SU-DHL-6 (cell line): ENCODE measurements at regions not wholly inside any gene's neighbourhood (a gene's known extent, or its start where the extent isn't known, plus 50 kb on each side); places are given as distances from the start of the nearest gene placed in this dataset.

Experiments
- EZH2phosphoT487 ChIP-seq: fragments of 200-600 bp; sonication (generic), shearing (Covaris generic); conservative IDR thresholded peaks from 2 replicates; pipeline ENCODE4 v1.6.1; 2018; ENCODE audit warnings: mild to moderate bottlenecking, antibody characterized with exemption, low read length, moderate library complexity, mixed read lengths
- TF ChIP-seq, protein P1 (sequence below): fragments of 200-600 bp; sonication (generic); IDR thresholded peaks from one replicate; pipeline ENCODE4 v1.5.1; 2017; ENCODE audit warnings: antibody characterized with exemption, mild to moderate bottlenecking, low read length, moderate library complexity; ENCODE audit not compliant: insufficient read depth, poor library complexity, severe bottlenecking

DNA sequence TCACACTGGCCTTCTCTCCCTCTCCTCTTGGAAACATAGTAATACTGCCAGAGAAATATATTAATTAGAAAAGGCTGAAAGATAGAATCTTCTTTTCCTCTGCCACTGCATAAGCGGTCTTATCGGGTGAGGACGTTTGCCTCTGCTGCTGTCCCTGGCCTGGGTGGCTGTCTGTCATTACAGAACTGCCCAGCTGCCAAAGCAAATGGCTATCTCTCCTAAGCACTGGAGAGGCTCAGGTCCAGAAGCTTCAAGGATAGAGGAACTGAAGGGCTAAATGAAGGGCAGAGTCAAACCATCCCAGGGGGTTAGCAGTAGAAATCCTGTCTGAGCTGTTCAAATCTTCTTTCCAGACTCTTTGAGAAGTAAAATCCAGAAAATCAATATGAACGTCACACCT lies 198.6 kb upstream of the CAND1 start:
- TF ChIP-seq, protein P1, sequence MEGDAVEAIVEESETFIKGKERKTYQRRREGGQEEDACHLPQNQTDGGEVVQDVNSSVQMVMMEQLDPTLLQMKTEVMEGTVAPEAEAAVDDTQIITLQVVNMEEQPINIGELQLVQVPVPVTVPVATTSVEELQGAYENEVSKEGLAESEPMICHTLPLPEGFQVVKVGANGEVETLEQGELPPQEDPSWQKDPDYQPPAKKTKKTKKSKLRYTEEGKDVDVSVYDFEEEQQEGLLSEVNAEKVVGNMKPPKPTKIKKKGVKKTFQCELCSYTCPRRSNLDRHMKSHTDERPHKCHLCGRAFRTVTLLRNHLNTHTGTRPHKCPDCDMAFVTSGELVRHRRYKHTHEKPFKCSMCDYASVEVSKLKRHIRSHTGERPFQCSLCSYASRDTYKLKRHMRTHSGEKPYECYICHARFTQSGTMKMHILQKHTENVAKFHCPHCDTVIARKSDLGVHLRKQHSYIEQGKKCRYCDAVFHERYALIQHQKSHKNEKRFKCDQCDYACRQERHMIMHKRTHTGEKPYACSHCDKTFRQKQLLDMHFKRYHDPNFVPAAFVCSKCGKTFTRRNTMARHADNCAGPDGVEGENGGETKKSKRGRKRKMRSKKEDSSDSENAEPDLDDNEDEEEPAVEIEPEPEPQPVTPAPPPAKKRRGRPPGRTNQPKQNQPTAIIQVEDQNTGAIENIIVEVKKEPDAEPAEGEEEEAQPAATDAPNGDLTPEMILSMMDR: no peak
- no peak for TF ChIP-seq EZH2phosphoT487
